Tibial nerve (tissue), 4 donors: ENCODE measurements at regions not wholly inside any gene's neighbourhood (a gene's known extent, or its start where the extent isn't known, plus 50 kb on each side); places are given as distances from the start of the nearest gene placed in this dataset.

Experiments used
- EP300 ChIP-seq, 2 donors: sonication (generic); formaldehyde crosslinking; IDR thresholded peaks; one replicate each; pipeline ENCODE4 v1.6.1; 2017; ENCODE audit warnings: antibody characterized with exemption in 2 of 2, mild to moderate bottlenecking in 1 of 2
- POLR2A ChIP-seq, 2 donors: fragments of 450-650 bp; IDR thresholded peaks; one replicate each; pipeline ENCODE4 v1.6.1; 2017; ENCODE audit warnings: antibody characterized with exemption in 2 of 2, mild to moderate bottlenecking in 2 of 2, moderate library complexity in 2 of 2
- TF ChIP-seq, protein P1 (sequence below), 5 experiments: fragments of 200-600 bp in 3 of 5; fragments of 450-650 bp in 2 of 5; sonication (generic) in 3 of 5; IDR thresholded peaks; one replicate each; pipeline ENCODE4 v1.5.1; 2016 to 2019; ENCODE audit warnings: antibody characterized with exemption in 5 of 5, mild to moderate bottlenecking in 3 of 5, moderate library complexity in 2 of 5

GRCh38 chr6:106823058-106823457 is 151.5 kb downstream of the CD24 start:
- TF ChIP-seq, protein P1, sequence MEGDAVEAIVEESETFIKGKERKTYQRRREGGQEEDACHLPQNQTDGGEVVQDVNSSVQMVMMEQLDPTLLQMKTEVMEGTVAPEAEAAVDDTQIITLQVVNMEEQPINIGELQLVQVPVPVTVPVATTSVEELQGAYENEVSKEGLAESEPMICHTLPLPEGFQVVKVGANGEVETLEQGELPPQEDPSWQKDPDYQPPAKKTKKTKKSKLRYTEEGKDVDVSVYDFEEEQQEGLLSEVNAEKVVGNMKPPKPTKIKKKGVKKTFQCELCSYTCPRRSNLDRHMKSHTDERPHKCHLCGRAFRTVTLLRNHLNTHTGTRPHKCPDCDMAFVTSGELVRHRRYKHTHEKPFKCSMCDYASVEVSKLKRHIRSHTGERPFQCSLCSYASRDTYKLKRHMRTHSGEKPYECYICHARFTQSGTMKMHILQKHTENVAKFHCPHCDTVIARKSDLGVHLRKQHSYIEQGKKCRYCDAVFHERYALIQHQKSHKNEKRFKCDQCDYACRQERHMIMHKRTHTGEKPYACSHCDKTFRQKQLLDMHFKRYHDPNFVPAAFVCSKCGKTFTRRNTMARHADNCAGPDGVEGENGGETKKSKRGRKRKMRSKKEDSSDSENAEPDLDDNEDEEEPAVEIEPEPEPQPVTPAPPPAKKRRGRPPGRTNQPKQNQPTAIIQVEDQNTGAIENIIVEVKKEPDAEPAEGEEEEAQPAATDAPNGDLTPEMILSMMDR (IDR thresholded peaks at IDR 0.05): no peak
- TF ChIP-seq EP300 (IDR thresholded peaks at IDR 0.05) (no peak), POLR2A (IDR thresholded peaks at IDR 0.05) (no peak)
